ENCODE measurements at regions not wholly inside any gene's neighbourhood (a gene's known extent, or its start where the extent isn't known, plus 50 kb on each side); places are given as distances from the start of the nearest gene placed in this dataset.

DNA sequence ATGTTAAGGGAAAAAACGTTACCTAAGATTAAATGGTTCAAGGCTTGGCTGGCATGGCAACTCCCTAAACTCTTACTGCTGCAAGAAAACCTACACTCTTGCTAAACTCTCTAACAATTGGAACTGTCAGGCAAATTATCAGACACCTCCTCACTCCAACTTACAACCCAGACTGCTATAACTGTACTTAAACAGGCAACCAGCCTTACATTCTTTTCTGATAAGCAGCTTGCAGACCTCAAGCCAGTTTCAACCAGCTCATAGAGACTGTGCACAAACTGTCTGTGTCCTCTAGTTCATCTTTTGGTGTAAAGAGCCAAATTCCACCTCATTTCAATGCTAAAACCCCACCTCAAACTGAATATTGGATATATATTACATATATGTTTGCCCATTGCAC is 504.9 kb downstream of the UBE2NL start:
- no peak overlapping the region for H4K5ac ChIP-seq (ENCODE audit: insufficient read length, low read depth, low read length)
- no peak for DNase-seq
- TF ChIP-seq, protein P1, sequence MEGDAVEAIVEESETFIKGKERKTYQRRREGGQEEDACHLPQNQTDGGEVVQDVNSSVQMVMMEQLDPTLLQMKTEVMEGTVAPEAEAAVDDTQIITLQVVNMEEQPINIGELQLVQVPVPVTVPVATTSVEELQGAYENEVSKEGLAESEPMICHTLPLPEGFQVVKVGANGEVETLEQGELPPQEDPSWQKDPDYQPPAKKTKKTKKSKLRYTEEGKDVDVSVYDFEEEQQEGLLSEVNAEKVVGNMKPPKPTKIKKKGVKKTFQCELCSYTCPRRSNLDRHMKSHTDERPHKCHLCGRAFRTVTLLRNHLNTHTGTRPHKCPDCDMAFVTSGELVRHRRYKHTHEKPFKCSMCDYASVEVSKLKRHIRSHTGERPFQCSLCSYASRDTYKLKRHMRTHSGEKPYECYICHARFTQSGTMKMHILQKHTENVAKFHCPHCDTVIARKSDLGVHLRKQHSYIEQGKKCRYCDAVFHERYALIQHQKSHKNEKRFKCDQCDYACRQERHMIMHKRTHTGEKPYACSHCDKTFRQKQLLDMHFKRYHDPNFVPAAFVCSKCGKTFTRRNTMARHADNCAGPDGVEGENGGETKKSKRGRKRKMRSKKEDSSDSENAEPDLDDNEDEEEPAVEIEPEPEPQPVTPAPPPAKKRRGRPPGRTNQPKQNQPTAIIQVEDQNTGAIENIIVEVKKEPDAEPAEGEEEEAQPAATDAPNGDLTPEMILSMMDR (conservative IDR thresholded peaks at IDR 0.05) = no peak
- H2AK5ac ChIP-seq (ENCODE audit: insufficient read length, low read length) = no peak overlapping the region
- no peak overlapping the region for H3T11ph ChIP-seq (ENCODE audit: low read length)
- H3K9me3 Mint-ChIP-seq = peaks cover 38 to 41% of the 10 kb centered on the region in 2 experiments
- H3K14ac ChIP-seq (ENCODE audit: insufficient read depth, low read length) = no peak overlapping the region
- H3K4me3 Mint-ChIP-seq = no peak overlapping the region
- H3K4me1 ChIP-seq (ENCODE audit: insufficient read depth, low read length) = no peaks in the 10 kb centered on the region
- H3K27ac ChIP-seq (ENCODE audit: insufficient read length, low read depth, low read length) = no peak overlapping the region
- H3K56ac ChIP-seq (ENCODE audit: insufficient read length, low read depth, low read length) = no peak overlapping the region
- H3K9me3 ChIP-seq (ENCODE audit: control insufficient read depth, low read depth, low read length) = peaks cover 4% of the 10 kb centered on the region
- H3K23ac ChIP-seq (ENCODE audit: insufficient read length, low read depth, low read length) = no peak overlapping the region
- no peaks in the 10 kb centered on the region for H3K23me2 ChIP-seq (ENCODE audit: insufficient read length, low read depth, low read length, poor library complexity, severe bottlenecking)
- H3K36me3 Mint-ChIP-seq (ENCODE audit: insufficient read depth in 1 of 3, low read depth in 3 of 3) = no peaks in the 10 kb centered on the region; a peak in 2 of 7 replicates
- no peaks in the 10 kb centered on the region for H3K79me1 ChIP-seq (ENCODE audit: insufficient read depth, low read depth, low read length, poor library complexity, severe bottlenecking)
- no peak overlapping the region for H2BK15ac ChIP-seq (ENCODE audit: low read depth, low read length)
- H3K27me3 Mint-ChIP-seq (ENCODE audit: low read depth) = no peaks in the 10 kb centered on the region
- H2BK12ac ChIP-seq (ENCODE audit: insufficient read length, low read depth, low read length) = no peak overlapping the region
- H3K9ac ChIP-seq (ENCODE audit: extremely low read depth, insufficient read length, low read length) = no peak overlapping the region
- H3K27ac Mint-ChIP-seq = no peak overlapping the region
- H2BK20ac ChIP-seq (ENCODE audit: low read depth, low read length, poor library complexity, severe bottlenecking) = no peak overlapping the region
- H4K8ac ChIP-seq (replicated peaks; ENCODE audit: insufficient read length, low read depth, low read length) = no peak overlapping the region
- WGBS (ENCODE audit: extremely low coverage, insufficient read length, low lambda C conversion rate) = no CpG with 5 or more reads among the region's 1 CpG
- H2BK120ac ChIP-seq (ENCODE audit: low read depth, low read length, poor library complexity, severe bottlenecking) = no peak overlapping the region
- H3K79me2 ChIP-seq (ENCODE audit: insufficient read depth, low read length) = no peaks in the 10 kb centered on the region
- no peak overlapping the region for H3K4ac ChIP-seq (ENCODE audit: low read depth, low read length)
- no peak overlapping the region for H2BK5ac ChIP-seq (ENCODE audit: insufficient read length, low read length)
- no peaks in the 10 kb centered on the region for H3K27me3 ChIP-seq (ENCODE audit: insufficient read depth, low read length)
- no peaks in the 10 kb centered on the region for H4K20me1 ChIP-seq (ENCODE audit: control insufficient read depth, insufficient read depth, insufficient read length)
- no peaks in the 10 kb centered on the region for H3K4me1 Mint-ChIP-seq
- no peak overlapping the region for H2AFZ ChIP-seq (ENCODE audit: low read length)
- no peak overlapping the region for H3K18ac ChIP-seq (ENCODE audit: insufficient read length, low read depth, low read length)
- H3K4me2 ChIP-seq (ENCODE audit: insufficient read depth, insufficient read length, low read length) = no peak overlapping the region
- no peak overlapping the region for H4K91ac ChIP-seq (ENCODE audit: insufficient read length, low read depth, low read length)

Measured in H9 (cell line).